Esophagus (tissue), 2 donors: ENCODE measurements at regions not wholly inside any gene's neighbourhood (a gene's known extent, or its start where the extent isn't known, plus 50 kb on each side); places are given as distances from the start of the nearest gene placed in this dataset.

Source experiments
- H3K27ac ChIP-seq, 2 donors: one replicate each; pipeline ENCODE4 v1.5.1; 2013; ENCODE audit warnings: low read depth in 2 of 2, mild to moderate bottlenecking in 2 of 2, inconsistent platforms in 1 of 2, low read length in 1 of 2, moderate library complexity in 1 of 2
- H3K27me3 ChIP-seq, 2 donors: one replicate each; pipeline ENCODE4 v1.6.1; 2013; ENCODE audit warnings: low read length in 2 of 2, control low read depth in 1 of 2, mild to moderate bottlenecking in 1 of 2; ENCODE audit not compliant: insufficient read depth in 2 of 2, control insufficient read depth in 1 of 2
- H3K36me3 ChIP-seq, 2 donors: one replicate each; pipeline ENCODE4 v1.6.1; 2013; ENCODE audit warnings: low read length in 1 of 2; ENCODE audit not compliant: control insufficient read depth in 2 of 2, insufficient read depth in 2 of 2
- H3K4me1 ChIP-seq, 2 donors: one replicate each; pipeline ENCODE4 v1.6.1; 2013; ENCODE audit warnings: low read length in 1 of 2; ENCODE audit not compliant: control insufficient read depth in 2 of 2, insufficient read depth in 2 of 2
- H3K4me3 ChIP-seq, 2 donors: one replicate each; pipeline ENCODE4 v1.5.1; 2013; ENCODE audit warnings: low read length in 2 of 2, mild to moderate bottlenecking in 2 of 2, low read depth in 1 of 2, moderate library complexity in 1 of 2
- H3K9me3 ChIP-seq, 2 donors: one replicate each; pipeline ENCODE4 v1.6.1; 2013; ENCODE audit warnings: mild to moderate bottlenecking in 2 of 2, low read depth in 1 of 2, low read length in 1 of 2, moderate library complexity in 1 of 2; ENCODE audit not compliant: control insufficient read depth in 2 of 2, insufficient read depth in 1 of 2
- WGBS, 2 donors: extraction: QIAGEN DNeasy Blood & Tissue Kit; methylation state at CpG; one replicate each; pipeline ENCODE4 v1.1.7; 2013; 5-methylcytosine and 5-hydroxymethylcytosine counted together
- donor health status: healthy with polysubstance abuse.
- donor health status: Bipolar disorder and iron deficiency.

DNA sequence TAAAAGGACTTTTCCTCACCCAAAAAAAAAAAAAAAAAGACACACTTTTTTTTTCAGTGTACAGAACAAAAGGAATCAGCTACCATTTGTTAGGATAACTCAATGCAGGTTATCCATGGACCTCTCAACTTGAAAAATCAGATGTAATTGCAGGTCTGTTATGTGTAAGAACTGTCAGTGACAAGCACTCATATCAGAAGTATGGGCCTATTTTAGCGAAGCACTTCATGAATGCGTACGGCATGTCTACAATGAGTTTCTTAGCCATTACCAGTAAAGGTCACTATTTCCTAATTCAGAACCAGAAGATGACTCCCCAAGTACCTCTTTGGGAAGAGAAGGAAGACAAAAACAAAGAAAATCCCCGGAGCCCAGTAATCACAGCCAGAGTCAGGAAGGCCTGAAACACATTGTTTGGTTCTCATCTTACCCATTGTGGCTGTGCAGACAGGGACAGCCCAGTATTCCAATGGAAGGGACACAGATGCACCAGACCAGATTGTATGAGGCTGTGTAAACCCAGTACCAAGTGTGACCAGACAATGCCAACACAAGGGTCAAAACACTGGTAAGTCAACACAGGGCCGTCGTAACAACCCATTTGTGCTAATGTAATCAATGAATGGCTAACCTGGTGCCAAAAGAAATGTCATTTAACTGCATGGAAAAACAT is 188.0 kb downstream of the PMP22 start:
- WGBS, 2 donors = 81 to 87% methylated on average over 6 of the region's 6 CpGs

GRCh38 chr17:15051933-15052332 is 213.2 kb downstream of the PMP22 start:
- H3K27me3 ChIP-seq = no peaks in the 10 kb centered on the region
- WGBS, 2 donors = 24 to 40% methylated on average over 4 of the region's 4 CpGs
- no peaks in the 10 kb centered on the region for H3K36me3 ChIP-seq
- H3K27ac ChIP-seq = no peak overlapping the region
- no peaks in the 10 kb centered on the region for H3K9me3 ChIP-seq
- no peak overlapping the region for H3K4me3 ChIP-seq
- H3K4me1 ChIP-seq = no peaks in the 10 kb centered on the region

More for the DNA sequence above, 188.0 kb downstream of the PMP22 start:
- no peak overlapping the region for H3K27ac ChIP-seq
- no peaks in the 10 kb centered on the region for H3K36me3 ChIP-seq
- no peak overlapping the region for H3K4me3 ChIP-seq
- no peaks in the 10 kb centered on the region for H3K27me3 ChIP-seq
- H3K4me1 ChIP-seq = no peaks in the 10 kb centered on the region
- H3K9me3 ChIP-seq = no peaks in the 10 kb centered on the region

DNA sequence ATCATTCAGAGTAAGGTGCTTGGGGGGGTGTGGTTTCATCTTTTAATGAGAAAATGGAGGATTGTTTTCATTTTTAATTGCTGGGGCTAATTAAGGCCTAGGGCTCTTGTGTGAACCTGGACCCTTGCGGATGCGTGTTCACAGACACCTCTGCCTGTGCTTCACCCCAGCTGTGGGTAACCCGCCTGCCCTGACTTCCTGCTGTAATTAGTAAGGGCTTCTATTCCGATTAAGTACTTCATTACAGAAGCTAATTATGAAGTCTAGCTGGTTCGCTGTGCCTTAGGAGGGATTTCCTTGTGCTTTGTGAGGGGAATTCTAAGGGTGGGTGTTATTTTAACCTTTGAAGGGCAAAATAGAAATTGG is 215.3 kb downstream of the PMP22 start:
- H3K4me3 ChIP-seq = no peak overlapping the region
- no peaks in the 10 kb centered on the region for H3K36me3 ChIP-seq
- H3K27me3 ChIP-seq = no peaks in the 10 kb centered on the region
- H3K9me3 ChIP-seq = no peaks in the 10 kb centered on the region
- 79 to 82% methylated on average over 5 of the region's 5 CpGs for WGBS, 2 donors
- no peak overlapping the region for H3K27ac ChIP-seq
- no peaks in the 10 kb centered on the region for H3K4me1 ChIP-seq

DNA sequence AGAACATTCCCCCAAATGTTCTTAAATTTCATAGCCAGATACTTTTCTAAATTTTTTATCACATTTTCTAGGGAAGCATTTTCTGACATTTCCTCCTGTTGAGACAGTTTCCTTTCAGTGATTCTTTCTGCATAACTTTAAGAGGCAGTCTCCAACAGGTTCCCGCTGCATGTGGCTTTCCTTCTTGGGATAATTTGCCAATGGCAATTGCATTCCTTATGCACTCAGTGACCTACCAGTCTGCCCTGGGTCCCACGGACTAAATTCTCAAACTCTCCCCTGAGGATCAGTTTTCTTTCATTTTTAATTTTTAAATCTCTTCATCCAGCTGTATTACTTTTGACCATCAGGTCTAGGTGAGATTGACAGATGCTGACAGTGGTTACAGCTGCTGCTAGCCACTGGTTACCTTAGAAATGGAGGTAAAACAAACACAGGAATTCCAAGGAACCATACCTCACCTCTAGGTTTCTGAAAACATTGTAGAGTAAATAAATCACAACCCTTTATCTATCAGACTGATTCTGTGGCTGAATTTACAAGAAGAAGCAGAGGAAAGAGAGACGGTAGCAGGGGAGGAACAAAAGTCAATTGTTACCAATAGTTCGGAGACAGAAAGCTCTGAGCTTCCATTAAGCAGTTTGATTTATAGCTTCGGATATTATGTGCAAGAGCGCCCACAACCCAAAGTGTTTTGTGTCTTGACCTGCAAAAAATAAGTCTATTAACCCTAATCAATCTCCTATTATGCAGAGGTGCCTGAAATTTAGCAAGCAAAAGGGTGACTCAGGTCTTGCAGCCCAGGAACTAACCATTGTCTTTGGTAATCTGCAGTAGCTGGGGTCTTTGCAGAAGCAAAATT is 216.0 kb downstream of the PMP22 start:
- no peaks in the 10 kb centered on the region for H3K4me1 ChIP-seq
- H3K27me3 ChIP-seq = peaks cover 0 to 3% of the 10 kb centered on the region in 2 donors
- WGBS, 2 donors = 40 to 47% methylated on average over 6 of the region's 6 CpGs
- H3K9me3 ChIP-seq = no peaks in the 10 kb centered on the region
- H3K27ac ChIP-seq = no peak overlapping the region
- H3K36me3 ChIP-seq = no peaks in the 10 kb centered on the region
- H3K4me3 ChIP-seq = no peak overlapping the region

GRCh38 chr17:15048381-15048780 is 216.7 kb downstream of the PMP22 start:
- Histone ChIP-seq H3K9me3 (no peaks in the 10 kb centered on the region), H3K27me3 (peaks cover 0 to 3% of the 10 kb centered on the region in 2 donors), H3K4me1 (no peaks in the 10 kb centered on the region), H3K27ac (no peak overlapping the region), H3K36me3 (no peaks in the 10 kb centered on the region), H3K4me3 (no peak overlapping the region)
- WGBS, 2 donors = 41 to 45% methylated on average over 2 of the region's 2 CpGs

GRCh38 chr17:15042311-15042710 is 222.8 kb downstream of the PMP22 start:
- peaks cover 0 to 3% of the 10 kb centered on the region in 2 donors for H3K27me3 ChIP-seq
- no peak overlapping the region for H3K27ac ChIP-seq
- WGBS, 2 donors = 75 to 78% methylated on average over 6 of the region's 6 CpGs
- no peak overlapping the region for H3K4me3 ChIP-seq
- no peaks in the 10 kb centered on the region for H3K9me3 ChIP-seq
- no peaks in the 10 kb centered on the region for H3K36me3 ChIP-seq
- H3K4me1 ChIP-seq = no peaks in the 10 kb centered on the region

- Histone ChIP-seq H3K36me3 (no peaks in the 10 kb centered on the region), H3K27ac (no peak overlapping the region), H3K27me3 (peaks cover 0 to under 1% of the 10 kb centered on the region in 2 donors), H3K9me3 (no peaks in the 10 kb centered on the region), H3K4me1 (no peaks in the 10 kb centered on the region), H3K4me3 (no peak overlapping the region)
- 87 to 96% methylated on average over 1 of the region's 1 CpG for WGBS, 2 donors
These were observed 225.8 kb downstream of the PMP22 start for GRCh38 chr17:15039366-15039765.

GRCh38 chr17:15038656-15039055 is 226.5 kb downstream of the PMP22 start:
- Histone ChIP-seq H3K27me3 (no peaks in the 10 kb centered on the region), H3K27ac (no peak overlapping the region), H3K4me3 (no peak overlapping the region), H3K4me1 (no peaks in the 10 kb centered on the region), H3K9me3 (no peaks in the 10 kb centered on the region), H3K36me3 (no peaks in the 10 kb centered on the region)
- 27 to 41% methylated on average over 5 of the region's 5 CpGs for WGBS, 2 donors

DNA sequence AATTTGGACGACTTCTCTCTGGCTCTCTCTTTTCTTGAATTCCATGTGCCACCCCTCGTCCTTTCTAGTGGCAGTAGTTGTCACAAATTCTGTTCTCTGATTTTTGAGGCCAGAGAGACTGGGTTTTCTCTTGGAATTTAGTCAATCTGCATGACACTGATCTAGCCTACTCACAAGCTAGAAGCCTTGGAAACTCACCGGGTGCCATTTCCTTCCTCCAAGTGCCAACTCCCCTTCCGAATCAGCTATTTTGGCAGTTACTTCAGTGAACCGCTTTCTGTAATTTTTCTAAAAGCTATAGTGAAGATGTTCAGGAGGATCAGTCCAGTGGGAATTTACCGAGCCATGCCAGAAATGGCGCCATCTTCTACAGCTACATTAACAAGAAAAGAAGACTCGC is 228.9 kb downstream of the PMP22 start:
- H3K9me3 ChIP-seq = no peaks in the 10 kb centered on the region
- no peaks in the 10 kb centered on the region for H3K27me3 ChIP-seq
- 67 to 81% methylated on average over 8 of the region's 8 CpGs for WGBS, 2 donors
- no peak overlapping the region for H3K27ac ChIP-seq
- no peaks in the 10 kb centered on the region for H3K4me1 ChIP-seq
- H3K4me3 ChIP-seq = no peak overlapping the region
- H3K36me3 ChIP-seq = no peaks in the 10 kb centered on the region

DNA sequence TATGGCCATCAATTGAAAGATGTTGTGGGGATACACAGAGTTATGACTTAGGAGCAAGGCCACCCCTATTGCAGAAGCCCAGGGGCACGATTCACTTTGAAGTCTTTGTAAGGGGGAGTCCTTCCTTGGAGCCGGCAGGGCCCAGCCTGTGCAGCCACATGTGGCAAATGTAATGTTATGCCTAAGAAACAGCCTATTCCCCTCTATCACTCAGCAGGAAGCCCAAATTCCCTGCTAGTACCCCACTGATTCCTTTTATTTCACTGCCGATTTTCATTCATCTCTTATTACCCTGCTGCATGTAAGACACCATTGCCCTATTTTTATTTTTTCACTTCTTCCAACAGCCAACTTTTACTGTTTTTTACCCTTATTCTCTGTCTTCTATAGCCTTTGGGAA is 233.2 kb downstream of the PMP22 start:
- Histone ChIP-seq H3K27ac (no peak overlapping the region), H3K27me3 (no peaks in the 10 kb centered on the region), H3K36me3 (no peaks in the 10 kb centered on the region), H3K9me3 (no peaks in the 10 kb centered on the region), H3K4me1 (no peaks in the 10 kb centered on the region), H3K4me3 (no peak overlapping the region)
- WGBS, 2 donors = 66 to 71% methylated on average over 3 of the region's 3 CpGs
